H1 (cell line): ENCODE measurements at regions not wholly inside any gene's neighbourhood (a gene's known extent, or its start where the extent isn't known, plus 50 kb on each side); places are given as distances from the start of the nearest gene placed in this dataset.

Experiments
- CTCF ChIA-PET: fragments of 300-600 bp; sonication (Branson Sonifier 250); formaldehyde crosslinking; loops from one replicate; lab custom pipeline; 2021; ENCODE audit not compliant: partially characterized antibody; lab: Charles Lee
- POLR2A ChIA-PET: fragments of 300-600 bp; sonication (Branson Sonifier 250); formaldehyde crosslinking; loops from one replicate; lab custom pipeline; 2021; ENCODE audit warnings: inconsistent platforms; ENCODE audit not compliant: partially characterized antibody; lab: Charles Lee
- DNase-seq, 2 experiments: peaks; one replicate each; pipeline versions ENCODE4 v3.0.0 to v3.0.0-alpha.2; 2010 to 2022; ENCODE audit warnings: low spot score in 2 of 2, low read depth in 1 of 2, mixed read lengths in 1 of 2
- FAIRE-seq: peaks from 2 replicates; lab custom pipeline; 2011; peaks lifted over from hg19 to GRCh38; lab: Jason Lieb, UNC
- H2AFZ ChIP-seq: 2 replicates; pipeline ENCODE4 v1.8.1; 2012; ENCODE audit warnings: low read length, inconsistent platforms
- H2AK5ac ChIP-seq: 2 replicates; pipeline ENCODE4 v1.6.1; 2013; ENCODE audit warnings: low read depth, low read length
- H2BK120ac ChIP-seq: replicated peaks from 2 replicates; pipeline ENCODE3; 2013; ENCODE audit warnings: low read depth, low read length, inconsistent platforms
- H2BK12ac ChIP-seq: 2 replicates; pipeline ENCODE4 v1.6.1; 2013; ENCODE audit warnings: low read depth, low read length
- H2BK15ac ChIP-seq: 2 replicates; pipeline ENCODE4 v1.6.1; 2013; ENCODE audit warnings: low read length
- H2BK20ac ChIP-seq: 2 replicates; pipeline ENCODE4 v1.6.1; 2013; ENCODE audit warnings: low read length
- H2BK5ac ChIP-seq: 2 replicates; pipeline ENCODE4 v1.6.1; 2013; ENCODE audit warnings: low read depth, low read length
- H3K14ac ChIP-seq: 2 replicates; pipeline ENCODE4 v1.6.1; 2013; ENCODE audit warnings: inconsistent platforms; ENCODE audit not compliant: insufficient read length
- H3K18ac ChIP-seq: 2 replicates; pipeline ENCODE4 v1.6.1; 2013; ENCODE audit warnings: low read length; ENCODE audit errors: extremely low read depth
- H3K23ac ChIP-seq: 2 replicates; pipeline ENCODE4 v1.6.1; 2013; ENCODE audit warnings: inconsistent platforms; ENCODE audit not compliant: insufficient read length
- H3K23me2 ChIP-seq: 2 replicates; pipeline ENCODE4 v1.6.1; 2013; ENCODE audit warnings: low read depth, low read length
- H3K27ac ChIP-seq: 2 replicates; pipeline ENCODE4 v1.6.1; 2011; ENCODE audit warnings: low read depth, low read length, inconsistent platforms
- H3K27me3 ChIP-seq, 4 experiments: replicated peaks in 1 of 4; 1 replicate in 1 of 4; 2 replicates in 3 of 4; pipeline versions ENCODE4 v1.6.1 to v1.8.1; 2011 to 2013; ENCODE audit warnings: low read length in 3 of 4, mild to moderate bottlenecking in 3 of 4, inconsistent platforms in 2 of 4, mixed read lengths in 2 of 4, moderate library complexity in 1 of 4; ENCODE audit not compliant: control insufficient read depth in 3 of 4, insufficient read depth in 3 of 4; ENCODE audit errors: extremely low read depth in 1 of 4
- H3K36me3 ChIP-seq, 4 experiments: 2 replicates each; pipeline versions ENCODE4 v1.6.1 to v1.8.1; 2011 to 2013; ENCODE audit warnings: mild to moderate bottlenecking in 4 of 4, low read length in 3 of 4, moderate library complexity in 2 of 4, control low read depth in 1 of 4, inconsistent platforms in 1 of 4; ENCODE audit not compliant: insufficient read depth in 4 of 4, control insufficient read depth in 2 of 4
- H3K4ac ChIP-seq: replicated peaks from 2 replicates; pipeline ENCODE3; 2013; ENCODE audit warnings: low read length, low read depth, mixed read lengths, inconsistent platforms; ENCODE audit not compliant: insufficient read length
- H3K4me1 ChIP-seq, 4 experiments: replicated peaks in 1 of 4; 1 replicate in 1 of 4; 2 replicates in 3 of 4; pipeline versions ENCODE4 v1.6.1 to v1.8.1; 2011 to 2013; ENCODE audit warnings: low read length in 3 of 4, inconsistent platforms in 2 of 4, mixed read lengths in 1 of 4; ENCODE audit not compliant: insufficient read depth in 4 of 4, control insufficient read depth in 3 of 4
- H3K4me2 ChIP-seq, 2 experiments: 2 replicates each; pipeline versions ENCODE4 v1.6.1 to v1.8.1; 2011 to 2013; ENCODE audit warnings: low read depth in 2 of 2, low read length in 2 of 2, control low read depth in 1 of 2, inconsistent platforms in 1 of 2, mild to moderate bottlenecking in 1 of 2; ENCODE audit not compliant: insufficient read depth in 1 of 2
- H3K4me3 ChIP-seq, 4 experiments: fragments of 200-600, 300-600 bp in 1 of 4; sonication (generic), shearing (Covaris generic), sonication (Bioruptor Twin) in 1 of 4; 2 replicates each; pipeline versions ENCODE4 v1.5.1 to v1.8.1; 2011 to 2016; ENCODE audit warnings: low read length in 4 of 4, low read depth in 3 of 4, control low read depth in 2 of 4, inconsistent platforms in 2 of 4, mild to moderate bottlenecking in 2 of 4, mixed read lengths in 1 of 4, moderate library complexity in 1 of 4; ENCODE audit not compliant: insufficient read depth in 2 of 4; ENCODE audit errors: extremely low read depth in 1 of 4
- H3K56ac ChIP-seq: replicated peaks from 2 replicates; pipeline ENCODE3; 2013; ENCODE audit warnings: low read depth, mild to moderate bottlenecking, mixed read lengths, low read length, inconsistent platforms; ENCODE audit not compliant: insufficient read length
- H3K79me1 ChIP-seq: 2 replicates; pipeline ENCODE4 v1.6.1; 2013; ENCODE audit warnings: low read depth, low read length, control low read depth
- H3K79me2 ChIP-seq, 2 experiments: 2 replicates each; pipeline versions ENCODE4 v1.6.1 to v1.8.1; 2012 to 2013; ENCODE audit warnings: low read length in 2 of 2, mild to moderate bottlenecking in 2 of 2, inconsistent platforms in 1 of 2; ENCODE audit not compliant: insufficient read depth in 2 of 2, control insufficient read depth in 1 of 2
- H3K9ac ChIP-seq, 4 experiments: replicated peaks in 1 of 4; 1 replicate in 1 of 4; 2 replicates in 3 of 4; pipeline versions ENCODE4 v1.6.1 to v1.8.1; 2011 to 2013; ENCODE audit warnings: low read depth in 3 of 4, low read length in 3 of 4, control low read depth in 2 of 4, mild to moderate bottlenecking in 2 of 4, moderate library complexity in 2 of 4, inconsistent platforms in 1 of 4; ENCODE audit errors: extremely low read depth in 1 of 4
- H3K9me3 ChIP-seq, 2 experiments: 2 replicates each; pipeline versions ENCODE4 v1.6.1 to v1.8.1; 2012 to 2013; ENCODE audit warnings: mild to moderate bottlenecking in 2 of 2, moderate library complexity in 2 of 2, control low read depth in 1 of 2, inconsistent platforms in 1 of 2, low read depth in 1 of 2, low read length in 1 of 2, mixed read lengths in 1 of 2; ENCODE audit not compliant: insufficient read depth in 2 of 2
- H4K20me1 ChIP-seq, 2 experiments: replicated peaks in 1 of 2; 2 replicates each; pipeline versions ENCODE3 to v1.8.1; 2011 to 2013; ENCODE audit warnings: inconsistent platforms in 2 of 2, low read length in 2 of 2, mild to moderate bottlenecking in 1 of 2; ENCODE audit not compliant: insufficient read depth in 2 of 2, control insufficient read depth in 1 of 2
- H4K5ac ChIP-seq: 2 replicates; pipeline ENCODE4 v1.6.1; 2013; ENCODE audit warnings: low read length, low read depth, mixed read lengths, inconsistent platforms; ENCODE audit not compliant: insufficient read length
- H4K8ac ChIP-seq: 2 replicates; pipeline ENCODE4 v1.8.0; 2013; ENCODE audit warnings: mild to moderate bottlenecking, moderate library complexity, low read length, inconsistent platforms; ENCODE audit not compliant: insufficient read depth; ENCODE audit errors: extremely low read depth
- H4K91ac ChIP-seq: replicated peaks from 2 replicates; pipeline ENCODE3; 2013; ENCODE audit warnings: low read length, mixed read lengths, inconsistent platforms; ENCODE audit not compliant: insufficient read length
- CBX8 ChIP-seq: fragments of 300-800, 300-1000 bp; sonication (generic); IDR thresholded peaks from 2 replicates; pipeline ENCODE4 v1.7.1; 2016; ENCODE audit warnings: low read depth, low read length, borderline replicate concordance
- CHD1 ChIP-seq: IDR thresholded peaks from 2 replicates; pipeline ENCODE4 v1.6.1; 2012; ENCODE audit warnings: low read depth, low read length, improper control_type of control experiment
- CHD2 ChIP-seq: IDR thresholded peaks from 2 replicates; pipeline ENCODE4 v1.6.1; 2012; ENCODE audit warnings: low read length, improper control_type of control experiment
- CREB1 ChIP-seq: IDR thresholded peaks from 2 replicates; pipeline ENCODE4 v1.6.1; 2012; ENCODE audit warnings: inconsistent platforms
- E2F6 ChIP-seq: IDR thresholded peaks from 2 replicates; pipeline ENCODE4 v1.6.1; 2012; ENCODE audit warnings: inconsistent platforms
- EGR1 ChIP-seq: IDR thresholded peaks from 2 replicates; pipeline ENCODE4 v1.6.1; 2011; ENCODE audit warnings: low read depth, low read length, borderline replicate concordance
- EZH2 ChIP-seq: fragments of 200-600 bp; sonication (generic); IDR thresholded peaks from 2 replicates; pipeline ENCODE4 v1.7.1; 2012; ENCODE audit warnings: low read depth, mild to moderate bottlenecking, moderate library complexity, low read length, inconsistent platforms; ENCODE audit not compliant: severe bottlenecking
- JUND ChIP-seq: IDR thresholded peaks from 2 replicates; pipeline ENCODE4 v1.6.1; 2011; ENCODE audit warnings: mild to moderate bottlenecking, improper control_type of control experiment, low read length
- KDM4A ChIP-seq: IDR thresholded peaks from one replicate; pipeline ENCODE4 v1.7.1; 2012; ENCODE audit warnings: low read depth, mild to moderate bottlenecking, moderate library complexity, low read length, inconsistent platforms; ENCODE audit not compliant: severe bottlenecking
- KDM5A ChIP-seq: fragments of 200-600 bp; IDR thresholded peaks from 2 replicates; pipeline ENCODE4 v1.7.1; 2012; ENCODE audit warnings: mild to moderate bottlenecking, low read length, inconsistent platforms, mixed read lengths
- NRF1 ChIP-seq: IDR thresholded peaks from 2 replicates; pipeline ENCODE4 v1.6.1; 2011; ENCODE audit warnings: mild to moderate bottlenecking, low read depth, low read length, improper control_type of control experiment
- POLR2A ChIP-seq, 2 experiments: IDR thresholded peaks; 1 replicate in 1 of 2; 2 replicates in 1 of 2; pipeline ENCODE4 v1.6.1; 2011; ENCODE audit warnings: low read depth in 2 of 2, low read length in 2 of 2, mild to moderate bottlenecking in 2 of 2; ENCODE audit errors: control extremely low read depth in 1 of 2
- POU5F1 ChIP-seq: IDR thresholded peaks from 2 replicates; pipeline ENCODE4 v1.6.1; 2011; ENCODE audit warnings: low read depth, mild to moderate bottlenecking, low read length, moderate library complexity
- YY1 ChIP-seq: IDR thresholded peaks from 2 replicates; pipeline ENCODE4 v1.6.1; 2011; ENCODE audit warnings: low read depth, mild to moderate bottlenecking, low read length
- ZNF274 ChIP-seq: IDR thresholded peaks from 2 replicates; pipeline ENCODE4 v1.7.0; 2012; ENCODE audit warnings: low read length, borderline replicate concordance; ENCODE audit errors: extremely low read depth
- WGBS, 2 experiments: shearing (Covaris generic) in 1 of 2; methylation state at CpG; one replicate each; pipeline versions ENCODE4 v1.1.6 to v1.1.7; 2013 to 2015; ENCODE audit warnings: low lambda C conversion rate in 2 of 2, mixed read lengths in 2 of 2, inconsistent platforms in 1 of 2, low coverage in 1 of 2, missing lambda C conversion rate in 1 of 2; ENCODE audit not compliant: insufficient replicate concordance in 2 of 2, insufficient coverage in 1 of 2, insufficient read length in 1 of 2; ENCODE audit errors: extremely low coverage in 1 of 2, missing lambda C conversion rate in 1 of 2; 5-methylcytosine and 5-hydroxymethylcytosine counted together

GRCh38 chr5:117394506-117395157 lies 820.0 kb upstream of the SEMA6A start:
- Histone ChIP-seq H3K23ac (no peak overlapping the region), H2BK15ac (no peak overlapping the region), H3K56ac (no peak overlapping the region), H2BK5ac (no peak overlapping the region), H2BK20ac (no peak overlapping the region), H3K36me3 (no peaks in the 10 kb centered on the region), H4K91ac (no peak overlapping the region), H3K27me3 (no peaks in the 10 kb centered on the region), H4K8ac (no peak overlapping the region; the same call in 1 of the 2 replicates), H2AFZ (no peak overlapping the region), H2BK12ac (no peak overlapping the region), H3K23me2 (no peaks in the 10 kb centered on the region), H3K27ac (no peak overlapping the region), H2BK120ac (no peak overlapping the region), H3K14ac (no peak overlapping the region), H4K5ac (no peak overlapping the region), H2AK5ac (no peak overlapping the region), H3K4me3 (no peak overlapping the region), H3K79me2 (no peaks in the 10 kb centered on the region), H3K9ac (no peak overlapping the region), H4K20me1 (no peaks in the 10 kb centered on the region), H3K18ac (no peak overlapping the region), H3K4me2 (no peak overlapping the region), H3K4ac (no peak overlapping the region), H3K4me1 (no peaks in the 10 kb centered on the region; a peak in 1 of 7 replicates), H3K9me3 (0 out of 4 replicates have a peak, but pooled peaks cover 0 to 2% of the 10 kb centered on the region in 2 experiments), H3K79me1 (no peaks in the 10 kb centered on the region)
- DNase-seq (no peak), FAIRE-seq (no peak)
- POLR2A ChIA-PET = no interaction called here
- WGBS, 2 experiments = 84% methylated on average over 5 of the region's 6 CpGs; no CpG with 5 or more reads in 1 of the 2 experiments
- CTCF ChIA-PET = interaction anchor here (1.1 kb wide), 1 partner anchor 196 kb away, joined by 3 read pairs; no protein-coding TSS in a partner anchor
- TF ChIP-seq EZH2 (no peak), CHD1 (no peak), CBX8 (no peak), CHD2 (no peak), KDM4A (no peak), JUND (no peak), YY1 (no peak), E2F6 (no peak), ZNF274 (no peak), POLR2A (IDR thresholded peaks at IDR 0.05; ENCODE audit: control extremely low read depth in 1 of 2, low read depth in 2 of 2, low read length in 2 of 2) (no peak), CREB1 (no peak), NRF1 (no peak), POU5F1 (no peak), KDM5A (no peak), EGR1 (no peak)
